Tongue (tissue), 1 donor: ENCODE measurements at regions not wholly inside any gene's neighbourhood (a gene's known extent, or its start where the extent isn't known, plus 50 kb on each side); places are given as distances from the start of the nearest gene placed in this dataset.
"Not testable (repeated sequence)": the region's sequence is repeated elsewhere in the genome, so short reads cannot be mapped to it uniquely, and the experiment has no call there.

ENCODE experiments used
- DNase-seq: peaks from one replicate; pipeline ENCODE4 v3.0.0-alpha.2; 2015

- no peak for DNase-seq
These were observed 357.1 kb upstream of the NOCT start for GRCh38 chr4:138658518-138658917.

- peak; percentile 74 for DNase-seq
These were observed 358.6 kb upstream of the NOCT start for GRCh38 chr4:138656990-138657389.

DNA sequence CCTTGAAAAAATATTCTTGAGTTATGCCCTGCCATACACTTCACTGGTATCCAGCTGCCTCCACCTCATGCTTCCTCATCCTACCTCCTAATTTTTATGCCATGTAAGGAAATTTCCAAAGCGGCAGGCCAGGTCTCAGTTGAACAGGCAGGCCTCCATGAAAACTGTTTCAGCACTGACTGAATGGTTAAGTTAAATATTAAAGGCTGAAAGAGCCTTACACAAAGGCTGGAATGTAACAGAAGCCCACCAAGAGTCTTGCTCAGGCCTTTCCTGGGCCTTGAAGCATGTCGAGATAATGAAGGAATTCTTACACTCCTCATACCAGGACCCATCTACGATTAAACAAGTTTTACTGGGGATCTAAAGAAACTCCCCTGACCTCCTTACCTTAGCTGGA lies 359.6 kb upstream of the NOCT start:
- DNase-seq: no peak

DNA sequence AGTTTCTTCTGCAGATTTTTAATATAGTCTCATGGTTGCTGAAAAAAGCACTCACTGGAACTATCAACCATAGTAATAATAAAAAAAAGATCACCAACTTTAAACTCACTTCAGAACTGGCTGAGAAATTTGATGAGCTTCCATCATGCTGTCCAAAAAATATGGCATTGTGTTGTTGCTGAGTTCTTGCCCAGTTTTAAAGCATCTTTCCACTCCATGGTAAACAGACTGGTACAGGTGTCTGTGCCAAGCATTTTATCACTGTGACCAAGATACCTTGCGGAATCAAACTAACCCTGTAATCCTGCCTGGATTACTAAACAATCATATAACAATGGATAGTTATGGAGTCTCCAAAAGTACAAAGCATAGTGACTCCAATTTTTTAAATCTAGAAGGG lies 360.3 kb upstream of the NOCT start:
- no peak for DNase-seq

- peak; percentile 67 for DNase-seq
These were observed 364.6 kb upstream of the NOCT start for GRCh38 chr4:138650929-138651448.

DNA sequence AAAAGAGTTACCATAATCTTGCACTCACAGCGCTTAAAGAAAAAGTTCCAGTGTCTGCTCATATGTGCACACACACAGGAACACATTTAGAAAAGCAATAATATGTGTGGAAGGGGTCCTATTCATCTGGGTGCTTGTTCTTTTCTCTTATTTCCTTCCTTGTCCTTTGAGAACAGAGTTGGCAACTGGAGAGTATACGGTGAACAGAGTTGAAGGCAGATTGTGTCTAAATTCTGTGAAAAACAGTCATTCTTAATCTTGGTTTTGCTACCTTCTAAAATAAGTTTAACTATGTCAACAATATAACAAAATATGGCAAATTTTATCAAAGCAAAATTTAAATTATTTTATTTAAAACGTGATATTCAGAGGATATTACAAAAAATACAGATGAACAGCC lies 365.1 kb upstream of the NOCT start:
- no peak for DNase-seq

DNA sequence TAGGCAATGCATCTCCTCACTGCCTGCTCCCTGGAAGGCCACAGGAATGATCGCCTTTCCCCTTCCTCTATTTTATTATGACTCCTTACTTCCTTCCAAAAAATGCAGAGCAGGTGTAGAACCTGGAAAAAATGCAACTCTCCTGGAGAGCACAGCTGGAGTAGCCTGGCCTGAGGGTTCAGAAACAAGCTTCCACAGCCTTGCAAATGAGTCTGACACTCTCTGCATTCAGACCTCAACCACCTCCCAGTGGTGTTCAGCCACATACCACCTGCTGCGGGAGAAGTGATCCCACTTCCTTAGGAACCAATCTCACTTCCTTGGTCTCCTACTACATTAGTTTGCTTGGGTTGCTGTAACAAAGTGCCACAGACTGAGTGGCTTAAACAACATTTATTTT lies 368.1 kb upstream of the NOCT start:
- no peak for DNase-seq

DNA sequence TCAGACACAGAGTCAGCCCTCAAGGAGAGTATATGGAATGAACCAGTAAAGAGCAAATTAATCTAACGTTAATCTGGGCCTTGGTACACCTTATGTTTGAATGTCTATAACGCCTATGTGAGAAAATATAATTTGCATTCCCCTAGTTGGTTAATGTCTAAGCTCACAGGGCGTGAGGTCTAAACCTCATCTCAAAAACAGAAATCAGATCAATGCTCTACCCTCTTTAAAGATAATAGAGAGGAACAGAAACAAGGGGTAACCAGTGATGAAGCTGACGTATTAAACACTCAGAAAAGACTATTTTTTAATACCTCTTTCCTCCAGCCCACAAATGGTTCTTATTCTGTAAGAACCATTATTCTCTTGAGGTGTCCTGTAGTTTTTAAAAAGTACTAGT lies 369.2 kb upstream of the NOCT start:
- no peak for DNase-seq

- no peak for DNase-seq
These were observed 370.3 kb upstream of the NOCT start for GRCh38 chr4:138645289-138645688.

GRCh38 chr4:138644322-138644721 lies 371.3 kb upstream of the NOCT start:
- DNase-seq: no peak

- no peak for DNase-seq
These were observed 371.8 kb upstream of the NOCT start for GRCh38 chr4:138643827-138644226.

- DNase-seq: no peak
These were observed 376.4 kb upstream of the NOCT start for GRCh38 chr4:138639018-138639741.

DNA sequence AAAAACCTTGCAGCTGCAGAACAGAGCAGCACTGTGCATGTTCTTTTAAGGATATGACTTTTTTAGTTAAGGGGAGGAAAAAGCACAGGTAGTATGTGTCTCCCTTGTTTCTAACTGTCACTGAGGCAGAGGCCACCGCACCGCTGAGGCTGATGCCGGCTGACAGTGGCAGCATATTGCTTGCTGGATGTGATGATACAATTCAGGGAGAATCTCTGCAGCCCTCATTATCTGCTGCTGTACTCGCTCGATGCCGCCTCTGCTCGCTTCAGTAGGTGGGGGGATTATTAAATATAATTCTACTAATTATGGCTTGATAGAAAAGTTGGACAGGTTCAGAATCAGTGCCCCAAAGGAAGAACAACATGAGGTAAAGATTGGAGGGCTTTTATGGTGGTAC lies 378.8 kb upstream of the NOCT start:
- no peak for DNase-seq

DNA sequence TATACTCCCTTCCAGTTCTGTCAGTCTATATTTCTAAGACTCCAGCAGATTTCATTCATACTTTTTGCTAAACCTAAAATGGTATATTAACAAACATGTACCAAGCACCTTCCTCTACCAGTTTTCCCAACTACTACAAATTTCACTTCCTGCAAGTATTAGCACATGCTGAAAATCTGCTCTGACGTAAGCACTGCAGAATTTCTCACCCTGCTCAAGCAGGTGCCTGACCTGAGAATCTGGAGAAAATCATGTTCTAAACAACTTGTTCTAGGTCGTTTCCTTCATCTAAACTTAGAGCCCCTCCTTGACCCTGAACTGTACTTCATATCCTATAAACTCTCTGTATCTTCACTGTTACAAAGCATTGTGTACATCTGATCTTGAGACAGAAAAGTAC lies 380.7 kb upstream of the NOCT start:
- no peak for DNase-seq

DNA sequence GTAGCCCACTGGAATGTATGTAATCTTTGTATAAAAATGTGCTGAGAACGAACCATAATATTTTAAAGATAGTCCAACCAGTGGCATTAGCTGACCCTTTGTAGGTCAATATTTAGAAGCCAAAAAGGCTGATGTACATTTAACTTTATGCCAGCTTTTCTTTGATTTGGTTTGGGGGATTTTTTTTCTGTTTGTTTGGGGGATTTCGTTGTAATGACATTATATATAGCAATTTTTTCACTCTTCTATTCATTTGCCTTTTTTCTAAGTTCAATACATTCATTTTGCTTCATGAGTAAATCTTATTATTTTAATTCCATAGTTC lies 382.0 kb upstream of the NOCT start:
- no peak for DNase-seq

- no peak for DNase-seq
These were observed 382.6 kb upstream of the NOCT start for GRCh38 chr4:138632856-138633579.

DNA sequence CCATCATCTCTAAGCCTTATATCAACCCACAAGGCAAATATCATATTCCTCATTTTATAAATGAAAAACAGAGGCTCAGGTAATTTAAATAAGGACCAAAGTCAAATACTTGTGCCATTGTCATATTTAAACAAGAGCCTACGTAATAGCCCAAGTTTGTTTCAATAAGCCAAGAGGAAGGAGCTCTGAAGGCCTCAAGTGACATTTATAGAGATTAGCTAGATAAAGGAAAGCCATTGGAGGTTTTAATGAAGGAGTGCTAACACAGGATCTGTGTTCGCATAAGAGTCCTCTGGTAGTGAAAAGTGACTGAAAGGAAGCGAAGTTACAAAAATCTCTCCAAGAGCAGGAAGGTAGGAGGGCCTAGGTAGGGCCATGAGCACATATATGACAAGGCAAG lies 384.9 kb upstream of the NOCT start:
- no peak for DNase-seq

- no peak for DNase-seq
These were observed 385.9 kb upstream of the NOCT start for GRCh38 chr4:138629669-138630068.

DNA sequence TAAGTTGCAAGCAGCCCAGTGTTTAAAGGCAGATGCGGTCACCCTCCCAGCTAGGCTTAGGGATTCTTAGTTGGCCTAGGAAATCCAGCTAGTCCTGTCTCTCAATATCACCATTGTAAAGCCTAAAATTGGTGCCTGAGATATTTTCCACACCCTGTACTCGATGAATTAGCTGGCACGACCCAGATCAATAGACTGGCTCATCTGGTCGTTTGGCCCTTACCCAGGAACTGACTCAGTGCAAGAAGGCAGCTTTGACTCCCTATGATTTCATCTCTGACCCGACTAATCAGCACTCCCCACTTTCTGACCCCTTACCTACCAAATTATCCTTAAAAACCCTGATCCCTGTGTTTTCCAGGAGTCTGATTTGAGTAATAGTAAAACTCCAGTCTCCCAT lies 384.9 kb upstream of the SLC7A11 start:
- no peak for DNase-seq

- DNase-seq: not testable (repeated sequence)
These were observed 380.2 kb upstream of the SLC7A11 start for GRCh38 chr4:138622362-138622761.

DNA sequence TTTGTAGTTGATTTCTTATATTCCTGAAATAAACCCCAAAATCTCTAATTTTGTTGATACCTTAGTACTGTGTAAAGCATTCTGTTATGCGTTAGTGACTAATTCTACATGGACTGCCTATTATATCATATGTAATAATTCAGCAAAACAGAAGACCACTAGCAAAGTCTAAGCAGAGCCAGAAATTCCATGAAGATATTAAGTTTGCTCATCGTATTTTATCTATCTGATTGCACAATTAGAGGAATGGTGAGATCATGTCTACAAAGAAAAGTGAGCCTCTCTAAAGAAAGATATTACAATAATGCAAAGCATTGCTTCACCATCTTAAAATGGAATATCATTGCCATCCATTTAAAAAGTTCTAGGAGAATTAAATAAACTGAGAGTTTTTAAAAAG lies 374.6 kb upstream of the SLC7A11 start:
- no peak for DNase-seq

DNA sequence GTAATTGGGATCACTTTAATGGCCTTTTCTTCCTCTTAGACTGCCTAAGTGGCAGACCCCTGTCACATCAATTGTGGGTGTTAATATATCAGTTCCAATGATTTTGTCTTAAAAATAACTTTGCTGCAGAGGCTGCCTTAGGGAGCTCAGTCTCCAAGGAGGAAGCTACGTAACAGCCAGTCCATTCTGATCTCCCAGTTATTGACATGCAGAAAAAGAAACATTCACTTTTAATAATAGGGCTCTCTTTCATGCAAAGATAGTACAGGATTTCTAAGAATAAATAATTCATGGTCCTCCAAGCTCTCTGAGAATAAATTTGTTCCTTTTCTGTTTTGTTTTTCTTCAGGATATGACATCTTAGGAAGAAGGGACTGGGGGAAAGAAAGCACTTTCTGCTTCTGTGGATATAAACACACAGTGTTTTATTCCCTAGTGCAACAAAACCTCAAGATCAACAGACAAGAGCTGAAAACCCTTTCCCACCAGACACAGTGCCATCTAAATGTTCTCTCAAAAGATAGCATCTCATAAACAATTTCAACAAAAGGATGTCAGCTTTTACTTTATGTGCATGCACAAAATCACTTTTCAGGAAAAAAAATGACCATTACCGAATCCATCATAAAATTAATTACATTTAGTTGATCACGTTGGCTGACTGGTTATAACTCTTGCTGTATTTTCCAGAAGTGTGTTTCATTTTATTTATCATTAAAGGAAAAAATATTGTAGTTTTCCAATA lies 372.4 kb upstream of the SLC7A11 start:
- DNase-seq: no peak

DNA sequence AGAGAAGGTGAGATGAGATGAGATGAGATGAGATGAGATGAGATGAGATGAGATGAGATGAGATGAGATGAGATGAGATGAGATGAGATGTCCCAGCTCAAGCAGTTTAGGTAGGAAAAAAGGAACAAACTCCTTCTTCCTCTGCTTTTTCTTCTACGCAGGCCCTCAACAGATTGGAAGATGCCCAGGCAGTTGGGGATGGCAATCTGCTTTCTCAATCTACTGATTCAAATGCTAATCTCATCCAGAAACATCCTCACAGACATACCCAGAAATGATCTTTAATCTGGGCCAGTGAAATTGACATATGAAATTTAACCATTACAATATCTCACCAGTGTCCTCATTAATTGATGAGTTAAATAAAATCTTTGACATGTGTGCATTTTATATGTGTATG lies 370.3 kb upstream of the SLC7A11 start:
- no peak for DNase-seq
